Effector CD4-positive, alpha-beta T cell (primary cell): ENCODE measurements at regions not wholly inside any gene's neighbourhood (a gene's known extent, or its start where the extent isn't known, plus 50 kb on each side); places are given as distances from the start of the nearest gene placed in this dataset.
A peak's percentile ranks its signal among the peaks of the same experiment; 100 is the strongest.
"Not testable (repeated sequence)": the region's sequence is repeated elsewhere in the genome, so short reads cannot be mapped to it uniquely, and the experiment has no call there.

Experiments used
- DNase-seq: peaks from one replicate; pipeline ENCODE4 v3.0.0-alpha.2; 2020

DNA sequence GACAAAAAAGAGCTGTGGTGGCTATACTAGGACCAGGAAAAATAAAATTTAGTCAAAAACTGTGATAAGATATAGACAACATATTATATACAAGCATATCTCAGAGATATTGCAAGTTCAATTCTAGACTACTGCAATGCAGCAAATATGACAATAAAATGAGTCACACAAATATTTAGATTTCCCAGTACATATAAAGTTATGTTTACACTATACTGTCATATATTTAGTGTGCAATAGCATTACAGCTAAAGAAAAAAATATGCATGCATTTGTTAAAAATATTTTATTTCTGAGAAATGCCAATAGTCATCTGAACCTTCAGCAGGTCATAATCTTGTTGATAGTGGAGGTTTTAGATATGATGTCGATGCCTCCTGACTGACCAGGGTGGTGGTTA, 72.1 kb downstream of the AKR1C4 start:
- DNase-seq, result no peak

- no peak for DNase-seq
These were observed 73.2 kb downstream of the AKR1C4 start for GRCh38 chr10:5269791-5270190.

GRCh38 chr10:5271526-5271925, 74.9 kb downstream of the AKR1C4 start:
- DNase-seq, result no peak

DNA sequence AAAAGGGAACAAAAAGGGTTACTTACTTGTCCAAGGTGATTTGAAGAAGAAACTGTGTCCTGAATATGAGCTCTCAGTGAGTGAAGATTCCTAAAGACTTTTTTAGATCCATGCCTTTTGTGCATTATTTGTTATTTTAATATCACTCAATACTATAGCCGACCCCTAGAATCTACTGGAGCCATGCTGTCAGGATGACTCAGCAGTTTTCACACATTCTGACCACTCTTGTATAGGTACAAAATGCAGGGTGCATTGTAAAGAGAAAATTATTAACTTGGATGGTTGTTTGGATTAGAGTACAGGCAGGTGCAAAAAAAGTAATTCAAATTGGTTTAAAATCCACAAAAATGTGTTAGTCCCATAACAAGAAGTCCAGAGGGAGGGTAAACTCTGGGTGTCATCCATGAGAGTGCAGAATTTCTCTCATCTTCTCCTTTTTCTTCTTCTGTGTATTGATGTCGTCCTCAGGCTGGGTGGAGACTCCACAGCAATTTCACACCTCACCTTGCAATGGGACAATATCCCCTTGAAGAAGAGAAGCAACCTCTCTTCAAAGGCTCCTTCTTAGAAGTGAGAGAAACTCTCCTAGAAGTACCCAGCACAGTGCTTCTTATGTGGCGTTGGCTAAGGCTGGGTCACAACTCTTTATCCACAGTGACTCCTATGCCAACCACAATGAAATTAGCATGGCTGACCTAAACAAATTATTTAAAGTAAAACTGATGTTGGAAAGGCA, 75.6 kb downstream of the AKR1C4 start:
- no peak for DNase-seq

DNA sequence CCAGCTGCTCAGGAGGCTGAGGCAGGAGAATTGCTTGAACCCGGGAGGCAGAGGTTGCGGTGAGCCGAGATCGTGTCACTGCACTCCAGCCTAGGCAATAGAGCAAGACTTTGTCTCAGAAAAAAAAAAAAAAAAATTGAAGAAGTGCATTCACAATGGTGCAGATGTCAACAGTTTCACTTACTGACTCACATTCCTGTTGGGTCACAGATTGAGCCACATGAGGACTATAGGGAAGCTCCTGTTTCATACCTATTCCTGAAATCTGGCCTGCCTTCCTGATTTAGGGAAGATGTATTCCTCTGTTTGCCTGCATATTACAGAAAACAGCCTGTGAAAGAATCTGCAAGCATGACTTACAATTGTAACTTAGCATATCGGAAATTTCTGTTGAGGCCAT, 78.2 kb downstream of the AKR1C4 start:
- no peak for DNase-seq

- no peak for DNase-seq
These were observed 83.4 kb upstream of the UCN3 start for GRCh38 chr10:5281356-5281755.

DNA sequence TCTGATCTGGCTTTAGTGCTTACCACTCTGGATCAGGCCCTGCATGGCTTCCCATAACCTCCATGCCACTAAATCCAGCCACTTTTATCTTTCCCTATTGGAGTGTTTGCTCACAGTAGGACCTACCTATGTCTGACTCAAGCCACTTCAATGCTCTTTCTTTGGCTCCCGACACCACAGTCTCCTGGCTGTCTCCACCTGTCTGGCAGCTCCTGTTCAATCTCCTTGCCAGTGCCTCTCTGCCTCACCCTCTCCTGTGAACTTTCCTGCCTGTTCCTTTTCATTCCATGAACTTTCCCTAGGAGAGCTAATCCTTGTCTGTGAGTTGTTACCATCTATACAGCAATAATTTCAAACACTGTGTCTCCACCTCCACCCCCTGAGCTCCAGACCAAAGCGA, 82.6 kb upstream of the UCN3 start:
- no peak for DNase-seq

GRCh38 chr10:5283305-5284158, 81.2 kb upstream of the UCN3 start:
- peak; percentile 39 for DNase-seq

- no peak for DNase-seq
These were observed 80.3 kb upstream of the UCN3 start for GRCh38 chr10:5284311-5285057.

GRCh38 chr10:5285186-5285585, 79.6 kb upstream of the UCN3 start:
- DNase-seq, result no peak

DNA sequence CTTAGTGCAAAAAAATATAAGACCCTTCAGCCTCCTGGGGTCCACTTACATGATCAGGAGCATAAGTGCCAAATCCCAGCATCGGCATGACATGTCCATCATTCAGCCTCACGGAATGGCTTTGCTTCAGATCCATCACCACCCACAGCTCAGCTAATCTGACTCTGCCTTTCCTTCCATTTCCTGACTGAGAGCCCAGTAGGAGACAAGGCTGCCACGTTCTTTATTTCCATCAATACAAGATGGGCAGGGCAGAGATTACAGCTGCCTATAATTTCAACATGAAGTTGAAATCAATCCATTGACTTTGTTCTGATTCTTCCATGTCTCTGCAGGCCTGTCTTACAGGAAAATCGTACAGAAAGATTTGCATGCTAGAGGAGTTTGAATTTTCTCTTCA, 76.4 kb upstream of the UCN3 start:
- no peak for DNase-seq

- DNase-seq, result not testable (repeated sequence)
These were observed 75.5 kb upstream of the UCN3 start for GRCh38 chr10:5289228-5289627.

DNA sequence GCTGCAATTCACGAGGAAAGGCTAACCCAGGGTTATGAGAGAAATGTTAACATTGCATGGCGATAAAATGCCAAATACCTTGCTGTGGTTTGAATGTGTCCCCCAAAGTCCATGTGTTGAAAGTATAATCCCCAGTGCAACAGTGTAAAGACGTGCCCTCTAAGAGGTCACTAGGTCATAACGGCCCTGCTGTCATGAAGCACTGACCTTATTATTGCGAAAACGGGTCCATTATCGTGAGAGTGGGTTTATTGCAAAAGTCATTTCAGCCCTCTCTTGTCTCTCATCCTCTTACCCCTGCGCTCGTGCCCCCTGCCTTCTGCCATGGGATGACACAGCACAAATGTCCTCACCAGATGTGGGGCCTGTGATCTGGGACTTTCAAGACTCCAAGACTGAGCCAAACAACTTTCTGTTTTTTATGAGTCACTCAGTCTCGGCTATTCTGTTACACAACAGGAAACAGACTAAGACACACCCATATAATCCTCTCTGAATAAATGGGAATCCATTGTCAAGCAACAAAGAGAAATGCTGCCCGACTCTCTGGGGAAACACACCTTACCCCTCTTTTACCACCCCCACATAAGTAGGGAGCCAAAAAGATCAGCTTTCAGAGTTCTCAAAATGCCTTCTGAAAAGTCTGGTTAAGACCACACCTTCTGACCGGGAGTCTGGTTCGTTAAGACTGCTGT, 73.1 kb upstream of the UCN3 start:
- peak; percentile 59 for DNase-seq

DNA sequence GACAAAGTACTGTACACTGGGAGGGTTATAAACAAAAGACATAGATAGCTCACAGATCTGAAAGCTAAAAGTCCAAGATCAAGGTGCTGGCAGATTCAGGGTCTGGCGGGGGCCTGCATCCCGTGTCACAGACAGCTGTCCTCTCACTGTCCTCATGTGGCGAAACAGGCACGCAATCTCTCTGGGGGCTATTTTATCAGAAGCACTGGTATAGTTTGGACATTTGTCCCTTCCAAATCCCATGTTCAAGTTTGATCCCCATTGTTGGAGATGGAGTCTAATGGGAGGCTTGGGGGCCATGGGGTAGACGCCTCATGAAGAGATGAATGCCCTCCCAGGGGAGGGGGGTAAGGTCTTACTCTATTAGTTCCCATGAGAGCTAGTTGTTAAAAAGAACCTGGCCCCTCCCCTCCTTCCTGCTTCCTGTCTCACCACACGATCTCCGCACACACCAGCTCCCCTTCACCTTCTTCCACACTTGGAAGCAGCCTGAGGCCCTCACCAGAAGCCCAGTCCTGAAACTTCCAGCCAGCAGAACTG, 72.5 kb upstream of the UCN3 start:
- DNase-seq, result peak; percentile 36

DNA sequence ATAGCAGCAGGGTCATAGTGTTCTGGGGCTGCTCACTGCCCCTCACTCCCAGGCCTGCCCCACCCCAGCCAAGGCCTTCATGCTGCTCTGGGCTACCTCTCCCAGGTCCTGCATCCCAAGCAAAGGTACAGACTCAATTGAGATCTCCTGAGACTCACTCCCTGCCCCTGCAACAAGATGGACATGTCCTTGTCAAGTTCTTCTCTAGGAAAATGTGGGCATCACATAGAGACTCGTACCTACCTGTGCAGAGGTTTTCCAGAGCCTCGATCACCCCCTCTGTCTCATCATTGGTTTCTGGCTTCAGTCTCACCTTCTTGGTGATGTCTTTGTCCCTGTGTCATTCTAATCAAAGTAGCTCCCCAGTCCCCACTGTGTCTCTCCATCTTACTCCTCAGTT, 71.8 kb upstream of the UCN3 start:
- not testable (repeated sequence) for DNase-seq

GRCh38 chr10:5293691-5294550, 70.8 kb upstream of the UCN3 start:
- DNase-seq, result peak; percentile 46

GRCh38 chr10:5297466-5297865, 67.3 kb upstream of the UCN3 start:
- DNase-seq, result no peak

DNA sequence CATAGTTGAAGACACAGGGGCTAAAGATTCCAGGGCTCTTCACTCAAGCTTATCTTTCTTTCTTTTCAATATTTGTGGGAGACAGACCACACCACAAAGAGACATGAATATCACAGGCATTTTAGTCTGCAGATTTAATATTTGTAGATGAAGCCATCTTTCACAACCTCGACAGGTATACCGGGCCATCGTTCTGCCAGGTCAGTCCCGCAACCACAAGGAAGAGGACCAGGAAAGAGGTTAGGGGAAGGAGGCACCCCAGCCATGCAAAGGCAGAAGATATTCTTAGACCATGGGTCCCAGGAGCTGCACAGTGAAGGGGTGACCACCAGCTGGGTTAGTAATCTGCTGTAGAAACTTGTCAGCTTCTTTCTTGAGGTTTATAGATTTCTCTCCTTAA, 66.8 kb upstream of the UCN3 start:
- no peak for DNase-seq

GRCh38 chr10:5299950-5300349, 64.8 kb upstream of the UCN3 start:
- DNase-seq, result no peak

- no peak for DNase-seq
These were observed 61.3 kb upstream of the UCN3 start for GRCh38 chr10:5303504-5303903.

- no peak for DNase-seq
These were observed 59.4 kb upstream of the UCN3 start for GRCh38 chr10:5305374-5305773.

GRCh38 chr10:5310914-5311313, 53.9 kb upstream of the UCN3 start:
- no peak for DNase-seq
